ENCODE measurements at regions not wholly inside any gene's neighbourhood (a gene's known extent, or its start where the extent isn't known, plus 50 kb on each side); places are given as distances from the start of the nearest gene placed in this dataset.
A peak's percentile ranks its signal among the peaks of the same experiment; 100 is the strongest.

- DNase-seq, result no peak
- intact Hi-C loops (cut with DNase I), result no loop called here
- 55% methylated on average over 4 of the region's 4 CpGs for WGBS (ENCODE audit: insufficient coverage, low coverage, low lambda C conversion rate, missing lambda C conversion rate)
- ATAC-seq, result no peak
- Histone ChIP-seq H3K4me3 (no peak overlapping the region), H3K27ac (no peak overlapping the region), H3K4me1 (peaks cover 0 to 10% (median 4%) of the 10 kb centered on the region in 4 donors), H3K9me3 (no peaks in the 10 kb centered on the region), H3K36me3 (no peaks in the 10 kb centered on the region), H3K27me3 (no peaks in the 10 kb centered on the region)
- TF ChIP-seq POLR2A (IDR thresholded peaks at IDR 0.05) (no peak), CTCF (IDR thresholded peaks at IDR 0.05) (no peak)
Measured at GRCh38 chr16:73150786-73151185, 102.9 kb upstream of the ZFHX3 start.

- 11% methylated on average over 7 of the region's 7 CpGs for WGBS (ENCODE audit: insufficient coverage, low coverage, low lambda C conversion rate, missing lambda C conversion rate)
- H3K4me3 ChIP-seq, result no peak overlapping the region
- intact Hi-C loops (cut with DNase I), result no loop called here
- peak overlapping the region; percentile 61 to 79 (median 71) for H3K27ac ChIP-seq
- no peaks in the 10 kb centered on the region for H3K36me3 ChIP-seq
- no peak for TF ChIP-seq CTCF (IDR thresholded peaks at IDR 0.05)
- peak; percentile 28 for TF ChIP-seq POLR2A (IDR thresholded peaks at IDR 0.05)
- H3K9me3 ChIP-seq, result no peaks in the 10 kb centered on the region
- peak; percentile 85 to 92 (median 89) for ATAC-seq
- no peaks in the 10 kb centered on the region for H3K27me3 ChIP-seq
- peaks cover 0 to 17% (median 4%) of the 10 kb centered on the region in 4 donors for H3K4me1 ChIP-seq
- DNase-seq, result peak in 2 of 3 donors; percentile 40 to 67
Measured at GRCh38 chr16:73149334-73149733, 101.4 kb upstream of the ZFHX3 start.

- no peak for DNase-seq
- Histone ChIP-seq H3K36me3 (no peaks in the 10 kb centered on the region), H3K27me3 (no peaks in the 10 kb centered on the region), H3K4me3 (no peak overlapping the region), H3K27ac (no peak overlapping the region), H3K4me1 (peaks cover 0 to 17% (median 4%) of the 10 kb centered on the region in 4 donors), H3K9me3 (no peaks in the 10 kb centered on the region)
- no peak for TF ChIP-seq POLR2A (IDR thresholded peaks at IDR 0.05)
- no peak for TF ChIP-seq CTCF (IDR thresholded peaks at IDR 0.05)
- intact Hi-C loops (cut with DNase I), result no loop called here
- ATAC-seq, result no peak
- WGBS (ENCODE audit: insufficient coverage, low coverage, low lambda C conversion rate, missing lambda C conversion rate), result 81% methylated on average over 3 of the region's 3 CpGs
Measured at GRCh38 chr16:73147958-73148357, 100.0 kb upstream of the ZFHX3 start.

GRCh38 chr16:73145166-73145880 is 97.4 kb upstream of the ZFHX3 start:
- DNase-seq (peak in 2 of 3 donors; percentile 52 to 60), ATAC-seq (peak in 1 of 4 donors; percentile 39)
- no peaks in the 10 kb centered on the region for H3K9me3 ChIP-seq
- H3K36me3 ChIP-seq, result no peaks in the 10 kb centered on the region
- 71% methylated on average over 8 of the region's 10 CpGs for WGBS (ENCODE audit: insufficient coverage, low coverage, low lambda C conversion rate, missing lambda C conversion rate)
- H3K27ac ChIP-seq, result no peak overlapping the region
- TF ChIP-seq POLR2A (IDR thresholded peaks at IDR 0.05) (no peak), CTCF (IDR thresholded peaks at IDR 0.05) (no peak)
- intact Hi-C loops (cut with DNase I), result no loop called here
- H3K4me1 ChIP-seq, result peaks cover 0 to 30% (median 4%) of the 10 kb centered on the region in 4 donors
- H3K4me3 ChIP-seq, result no peak overlapping the region
- H3K27me3 ChIP-seq, result no peaks in the 10 kb centered on the region

Measured in right lobe of liver (tissue), 6 donors.